Upper lobe of left lung (tissue), 6 donors: ENCODE measurements at regions not wholly inside any gene's neighbourhood (a gene's known extent, or its start where the extent isn't known, plus 50 kb on each side); places are given as distances from the start of the nearest gene placed in this dataset.

ENCODE experiments used
- ATAC-seq, 2 donors: fragments of 200-7000 bp; cut with Tn5 transposase; one replicate each; pipeline ENCODE4 v1.9.1; 2022; ENCODE audit warnings: mild to moderate bottlenecking in 2 of 2, moderate library complexity in 2 of 2; ENCODE audit not compliant: low FRiP score in 2 of 2
- DNase-seq, 2 donors: peaks; one replicate each; pipeline ENCODE4 v3.0.0-alpha.2; 2019 to 2020
- H3K27ac ChIP-seq, 4 donors: fragments of 200-600 bp; sonication (generic); one replicate each; pipeline ENCODE4 v1.5.1; 2016 to 2019
- H3K27me3 ChIP-seq, 4 donors: fragments of 200-600 bp; sonication (generic); one replicate each; pipeline ENCODE4 v1.5.1; 2017 to 2019
- H3K36me3 ChIP-seq, 4 donors: fragments of 200-600 bp; sonication (generic); one replicate each; pipeline ENCODE4 v1.5.1; 2016 to 2019
- H3K4me1 ChIP-seq, 4 donors: fragments of 200-600 bp; sonication (generic); one replicate each; pipeline ENCODE4 v1.5.1; 2018 to 2019
- H3K4me3 ChIP-seq, 4 donors: fragments of 200-600 bp; sonication (generic); one replicate each; pipeline ENCODE4 v1.5.1; 2017 to 2019; ENCODE audit warnings: mild to moderate bottlenecking in 2 of 4, moderate library complexity in 1 of 4
- H3K9me3 ChIP-seq, 4 donors: fragments of 200-600 bp; sonication (generic); one replicate each; pipeline ENCODE4 v1.5.1; 2018 to 2019
- EP300 ChIP-seq, 4 donors: sonication (generic); formaldehyde crosslinking; IDR thresholded peaks; one replicate each; pipeline ENCODE4 v1.5.1; 2017; ENCODE audit warnings: antibody characterized with exemption in 4 of 4, control low read depth in 2 of 4
- POLR2A ChIP-seq, 4 donors: fragments of 450-650 bp; IDR thresholded peaks; one replicate each; pipeline ENCODE4 v1.5.1; 2016 to 2017; ENCODE audit warnings: antibody characterized with exemption in 4 of 4, mild to moderate bottlenecking in 2 of 4
- POLR2AphosphoS5 ChIP-seq, 2 donors: sonication (generic); formaldehyde crosslinking; IDR thresholded peaks; one replicate each; pipeline ENCODE4 v1.5.1; 2017; ENCODE audit warnings: antibody characterized with exemption in 2 of 2
- WGBS, 2 donors: methylation state at CpG; one replicate each; pipeline ENCODE4 v1.1.5; 2017 to 2018; 5-methylcytosine and 5-hydroxymethylcytosine counted together
- TF ChIP-seq, protein P1 (sequence below), 6 experiments: fragments of 450-650 bp in 4 of 6; fragments of 200-600 bp in 2 of 6; sonication (generic) in 2 of 6; IDR thresholded peaks; one replicate each; pipeline ENCODE4 v1.5.1; 2016 to 2019; ENCODE audit warnings: antibody characterized with exemption in 6 of 6
- donor health status: DM: no; HTN: no; CAD: no; lungs with moderate emphysema.
- donor health status: DM: no; HTN: yes; CAD: no; lungs with severe emphysema.

DNA sequence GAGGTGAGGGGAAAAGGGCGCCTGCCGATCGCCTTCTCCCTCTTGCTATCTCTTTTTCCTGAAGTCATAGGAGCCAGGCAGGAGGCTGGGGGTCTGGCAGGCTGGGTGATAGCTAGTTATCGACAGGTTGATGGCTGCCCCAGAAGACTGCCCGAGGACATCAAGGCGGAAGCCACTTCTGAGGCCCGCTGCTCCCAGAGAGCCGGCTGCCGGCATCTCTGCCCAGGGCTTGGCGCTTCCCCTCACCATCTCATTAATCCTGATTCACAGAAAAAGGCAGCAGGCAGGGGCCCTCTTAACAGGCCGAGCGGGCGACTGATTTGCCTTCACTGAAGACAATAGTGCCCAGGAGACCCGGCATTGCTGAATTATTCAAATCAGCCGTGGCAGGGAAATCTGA is 124.2 kb downstream of the MIAT start:
- no peak for ATAC-seq
- peaks cover 0 to 57% (median 17%) of the 10 kb centered on the region in 4 donors for H3K36me3 ChIP-seq
- no peaks in the 10 kb centered on the region for H3K9me3 ChIP-seq
- DNase-seq, result peak in 1 of 2 donors; percentile 42
- TF ChIP-seq EP300 (IDR thresholded peaks at IDR 0.05), result no peak
- TF ChIP-seq, protein P1, sequence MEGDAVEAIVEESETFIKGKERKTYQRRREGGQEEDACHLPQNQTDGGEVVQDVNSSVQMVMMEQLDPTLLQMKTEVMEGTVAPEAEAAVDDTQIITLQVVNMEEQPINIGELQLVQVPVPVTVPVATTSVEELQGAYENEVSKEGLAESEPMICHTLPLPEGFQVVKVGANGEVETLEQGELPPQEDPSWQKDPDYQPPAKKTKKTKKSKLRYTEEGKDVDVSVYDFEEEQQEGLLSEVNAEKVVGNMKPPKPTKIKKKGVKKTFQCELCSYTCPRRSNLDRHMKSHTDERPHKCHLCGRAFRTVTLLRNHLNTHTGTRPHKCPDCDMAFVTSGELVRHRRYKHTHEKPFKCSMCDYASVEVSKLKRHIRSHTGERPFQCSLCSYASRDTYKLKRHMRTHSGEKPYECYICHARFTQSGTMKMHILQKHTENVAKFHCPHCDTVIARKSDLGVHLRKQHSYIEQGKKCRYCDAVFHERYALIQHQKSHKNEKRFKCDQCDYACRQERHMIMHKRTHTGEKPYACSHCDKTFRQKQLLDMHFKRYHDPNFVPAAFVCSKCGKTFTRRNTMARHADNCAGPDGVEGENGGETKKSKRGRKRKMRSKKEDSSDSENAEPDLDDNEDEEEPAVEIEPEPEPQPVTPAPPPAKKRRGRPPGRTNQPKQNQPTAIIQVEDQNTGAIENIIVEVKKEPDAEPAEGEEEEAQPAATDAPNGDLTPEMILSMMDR (IDR thresholded peaks at IDR 0.05), result no peak
- no peak for TF ChIP-seq POLR2A (IDR thresholded peaks at IDR 0.05)
- no peak for TF ChIP-seq POLR2AphosphoS5 (IDR thresholded peaks at IDR 0.05)
- H3K4me3 ChIP-seq, result no peak overlapping the region
- H3K4me1 ChIP-seq, result no peaks in the 10 kb centered on the region
- H3K27ac ChIP-seq, result no peak overlapping the region
- 88 to 89% methylated on average over 7 to 15 of the region's 15 CpGs for WGBS, 2 donors
- H3K27me3 ChIP-seq, result no peaks in the 10 kb centered on the region

GRCh38 chr22:26783885-26784284 is 126.5 kb downstream of the MIAT start:
- DNase-seq, result no peak
- H3K27ac ChIP-seq, result no peak overlapping the region
- H3K4me3 ChIP-seq, result no peak overlapping the region
- no peaks in the 10 kb centered on the region for H3K4me1 ChIP-seq
- WGBS, 2 donors, result 55 to 76% methylated on average over 18 of the region's 18 CpGs
- H3K27me3 ChIP-seq, result no peaks in the 10 kb centered on the region
- peaks cover 0 to 36% (median 12%) of the 10 kb centered on the region in 4 donors for H3K36me3 ChIP-seq
- no peaks in the 10 kb centered on the region for H3K9me3 ChIP-seq
- ATAC-seq, result no peak
- TF ChIP-seq, protein P1 (IDR thresholded peaks at IDR 0.05), result no peak
- TF ChIP-seq POLR2AphosphoS5 (IDR thresholded peaks at IDR 0.05) (no peak), POLR2A (IDR thresholded peaks at IDR 0.05) (no peak), EP300 (IDR thresholded peaks at IDR 0.05) (no peak)

DNA sequence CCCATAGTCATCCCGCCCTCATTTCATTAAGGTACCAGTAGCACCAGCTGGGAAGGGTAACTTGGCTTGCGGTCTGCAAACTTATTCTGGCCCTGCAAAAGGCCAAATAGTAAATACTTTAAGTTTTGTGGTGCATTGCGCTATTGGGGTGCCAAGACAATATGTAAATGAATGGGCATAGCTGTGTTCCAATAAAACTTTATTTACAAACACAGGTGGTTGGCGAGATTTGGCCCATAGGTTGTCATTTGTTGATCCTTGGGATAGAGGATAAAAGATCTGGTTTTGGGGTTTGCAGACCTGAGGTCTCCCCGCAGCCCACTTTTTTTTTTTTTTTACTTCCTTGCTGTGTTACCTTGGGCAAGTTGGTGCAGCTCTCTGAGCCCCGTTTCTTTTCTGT is 127.4 kb downstream of the MIAT start:
- DNase-seq (no peak), ATAC-seq (no peak)
- TF ChIP-seq POLR2AphosphoS5 (IDR thresholded peaks at IDR 0.05) (no peak), EP300 (IDR thresholded peaks at IDR 0.05) (no peak), POLR2A (IDR thresholded peaks at IDR 0.05) (no peak)
- TF ChIP-seq, protein P1 (IDR thresholded peaks at IDR 0.05), result no peak
- Histone ChIP-seq H3K9me3 (no peaks in the 10 kb centered on the region), H3K36me3 (peaks cover 0 to 30% (median 6%) of the 10 kb centered on the region in 4 donors), H3K4me3 (no peak overlapping the region), H3K27ac (no peak overlapping the region), H3K4me1 (no peaks in the 10 kb centered on the region), H3K27me3 (no peaks in the 10 kb centered on the region)
- 94 to 98% methylated on average over 6 of the region's 6 CpGs for WGBS, 2 donors

GRCh38 chr22:26785932-26786331 is 128.5 kb downstream of the MIAT start:
- no peak for TF ChIP-seq EP300 (IDR thresholded peaks at IDR 0.05)
- TF ChIP-seq POLR2AphosphoS5 (IDR thresholded peaks at IDR 0.05), result no peak
- no peak for TF ChIP-seq POLR2A (IDR thresholded peaks at IDR 0.05)
- TF ChIP-seq, protein P1 (IDR thresholded peaks at IDR 0.05), result no peak
- Histone ChIP-seq H3K27me3 (no peaks in the 10 kb centered on the region), H3K9me3 (no peaks in the 10 kb centered on the region), H3K4me3 (no peak overlapping the region), H3K4me1 (no peaks in the 10 kb centered on the region), H3K27ac (no peak overlapping the region), H3K36me3 (peaks cover 0 to 22% (median 0%) of the 10 kb centered on the region in 4 donors)
- WGBS, 2 donors, result 87 to 88% methylated on average over 5 of the region's 5 CpGs
- ATAC-seq (no peak), DNase-seq (no peak)

GRCh38 chr22:26786398-26786797 is 129.0 kb downstream of the MIAT start:
- TF ChIP-seq, protein P1 (IDR thresholded peaks at IDR 0.05), result no peak
- no peak for TF ChIP-seq EP300 (IDR thresholded peaks at IDR 0.05)
- TF ChIP-seq POLR2AphosphoS5 (IDR thresholded peaks at IDR 0.05), result no peak
- no peak for TF ChIP-seq POLR2A (IDR thresholded peaks at IDR 0.05)
- Histone ChIP-seq H3K9me3 (no peaks in the 10 kb centered on the region), H3K4me3 (no peak overlapping the region), H3K36me3 (peaks cover 0 to 20% (median 0%) of the 10 kb centered on the region in 4 donors), H3K4me1 (no peaks in the 10 kb centered on the region), H3K27me3 (no peaks in the 10 kb centered on the region), H3K27ac (no peak overlapping the region)
- DNase-seq (no peak), ATAC-seq (no peak)
- WGBS, 2 donors, result 90 to 91% methylated on average over 9 of the region's 9 CpGs
